HG02885 (cell line): ENCODE measurements at regions not wholly inside any gene's neighbourhood (a gene's known extent, or its start where the extent isn't known, plus 50 kb on each side); places are given as distances from the start of the nearest gene placed in this dataset.
"Not testable (repeated sequence)": the region's sequence is repeated elsewhere in the genome, so short reads cannot be mapped to it uniquely, and the experiment has no call there.

ENCODE experiments used
- ATAC-seq: cut with Tn5 transposase; IDR thresholded peaks from one replicate; pipeline ENCODE4 v1.9.1; 2021; ENCODE audit warnings: mild to moderate bottlenecking; ENCODE audit not compliant: unreplicated experiment, poor library complexity

DNA sequence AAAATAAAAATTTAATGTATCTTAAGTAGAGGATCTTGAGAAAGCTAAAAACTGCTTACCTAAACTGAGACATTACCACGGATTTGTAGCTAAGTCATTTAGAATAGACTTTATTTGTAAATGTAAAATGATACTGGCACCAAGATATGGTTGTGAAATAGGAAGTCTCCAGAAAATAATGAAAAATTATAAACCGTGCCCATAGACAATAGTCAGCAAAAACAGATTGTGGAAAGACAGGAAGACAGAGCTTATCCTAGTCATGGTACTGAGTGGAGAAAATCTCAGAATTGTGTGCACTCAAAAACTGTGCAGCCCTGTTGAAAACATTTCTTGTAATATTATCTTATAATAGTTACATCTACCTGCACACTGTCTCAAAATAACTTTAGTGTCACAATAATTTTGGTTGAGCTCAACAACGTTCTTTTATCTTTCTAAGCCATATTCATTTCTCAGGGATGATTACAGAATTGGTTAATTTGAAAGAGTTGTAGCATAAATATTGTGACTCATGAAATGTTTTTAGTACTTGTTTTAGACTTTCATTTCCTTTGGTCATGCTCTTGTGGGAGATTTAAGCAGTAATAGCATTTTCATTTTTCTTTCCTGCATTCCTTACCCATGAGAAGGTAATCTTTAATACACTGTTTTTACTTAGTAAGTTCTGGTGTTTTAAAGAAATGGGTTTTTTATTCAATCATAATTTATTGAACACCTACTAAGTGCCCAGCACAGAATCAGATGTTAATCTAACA lies 174.5 kb downstream of the SOX4 start:
- no peak for ATAC-seq

- no peak for ATAC-seq
Observed at GRCh38 chr6:21769405-21769861, 175.9 kb downstream of the SOX4 start.

GRCh38 chr6:21769968-21770367 lies 176.4 kb downstream of the SOX4 start:
- no peak for ATAC-seq

- ATAC-seq: no peak
Observed at GRCh38 chr6:21771626-21772320, 178.2 kb downstream of the SOX4 start.

GRCh38 chr6:21772477-21772876 lies 178.9 kb downstream of the SOX4 start:
- ATAC-seq: no peak

- ATAC-seq: no peak
Observed at GRCh38 chr6:21772884-21773575, 179.5 kb downstream of the SOX4 start.

- no peak for ATAC-seq
Observed at GRCh38 chr6:21773576-21773968, 180.0 kb downstream of the SOX4 start.

DNA sequence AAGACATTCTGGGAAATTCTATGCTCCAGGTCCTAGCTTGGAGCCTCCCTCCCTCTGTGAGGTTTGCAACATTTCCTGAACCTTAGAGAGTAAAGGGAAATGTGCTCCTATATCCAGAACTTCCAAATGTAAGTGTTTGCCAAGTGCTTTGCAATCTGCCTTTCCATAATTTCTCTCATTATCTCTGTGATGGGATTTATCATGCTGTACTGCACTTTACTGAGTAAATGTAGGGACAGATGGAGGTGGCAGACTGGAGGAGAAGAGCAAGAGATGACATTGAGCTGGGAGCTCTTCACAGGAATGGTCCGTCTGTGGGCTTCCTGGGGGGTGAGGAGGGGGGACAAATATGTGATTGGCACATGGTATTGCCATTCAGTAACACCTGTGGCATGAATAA lies 184.3 kb downstream of the SOX4 start:
- no peak for ATAC-seq

GRCh38 chr6:21780141-21780540 lies 186.6 kb downstream of the SOX4 start:
- no peak for ATAC-seq

DNA sequence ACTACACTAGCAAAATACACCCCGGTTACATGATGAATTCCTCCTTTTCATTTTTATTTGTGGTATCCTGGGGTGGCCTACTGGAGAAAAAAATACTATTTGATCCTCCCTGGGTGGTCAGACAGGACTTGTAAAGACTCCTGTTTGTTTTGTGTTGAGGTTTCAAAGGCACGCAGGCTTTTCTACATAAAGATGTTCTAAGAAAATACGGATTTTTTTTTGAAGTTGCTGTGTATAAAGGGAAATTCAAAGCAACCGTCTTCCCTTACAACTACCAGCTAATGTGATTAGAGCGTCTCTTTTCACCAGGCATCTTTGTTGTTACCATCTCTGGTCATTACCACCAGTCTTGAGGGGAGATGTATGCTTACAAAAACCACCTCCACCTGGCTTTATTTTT lies 187.1 kb downstream of the SOX4 start:
- ATAC-seq: no peak

DNA sequence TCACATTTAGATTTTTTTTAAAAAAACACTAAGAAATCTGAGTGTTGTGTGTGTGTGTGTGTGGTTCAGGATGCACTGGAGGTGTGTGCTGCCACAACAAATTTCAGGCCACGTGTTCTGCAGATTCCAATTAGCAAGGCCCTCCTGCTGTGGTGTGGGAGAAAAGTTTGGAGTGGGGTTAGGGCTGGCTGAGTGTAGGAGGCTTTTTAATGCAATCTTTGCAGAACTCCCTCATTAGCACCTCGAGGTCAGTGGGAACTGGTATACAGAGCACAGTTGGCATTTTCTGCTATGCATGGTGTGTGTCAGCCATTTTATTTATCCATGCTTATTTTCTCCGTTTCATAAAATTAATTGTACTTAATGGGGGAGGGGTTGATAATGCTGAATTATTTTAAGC lies 187.6 kb downstream of the SOX4 start:
- ATAC-seq: no peak

GRCh38 chr6:21785164-21785563 lies 191.6 kb downstream of the SOX4 start:
- ATAC-seq: no peak

GRCh38 chr6:21791056-21791455 lies 197.5 kb downstream of the SOX4 start:
- no peak for ATAC-seq

- ATAC-seq: no peak
Observed at GRCh38 chr6:21791581-21791980, 198.0 kb downstream of the SOX4 start.

GRCh38 chr6:21792177-21792576 lies 198.6 kb downstream of the SOX4 start:
- ATAC-seq: no peak

- not testable (repeated sequence) for ATAC-seq
Observed at GRCh38 chr6:21796979-21797378, 203.4 kb downstream of the SOX4 start.

GRCh38 chr6:21798468-21798867 lies 204.9 kb downstream of the SOX4 start:
- no peak for ATAC-seq

- no peak for ATAC-seq
Observed at GRCh38 chr6:21800330-21800729, 206.8 kb downstream of the SOX4 start.

DNA sequence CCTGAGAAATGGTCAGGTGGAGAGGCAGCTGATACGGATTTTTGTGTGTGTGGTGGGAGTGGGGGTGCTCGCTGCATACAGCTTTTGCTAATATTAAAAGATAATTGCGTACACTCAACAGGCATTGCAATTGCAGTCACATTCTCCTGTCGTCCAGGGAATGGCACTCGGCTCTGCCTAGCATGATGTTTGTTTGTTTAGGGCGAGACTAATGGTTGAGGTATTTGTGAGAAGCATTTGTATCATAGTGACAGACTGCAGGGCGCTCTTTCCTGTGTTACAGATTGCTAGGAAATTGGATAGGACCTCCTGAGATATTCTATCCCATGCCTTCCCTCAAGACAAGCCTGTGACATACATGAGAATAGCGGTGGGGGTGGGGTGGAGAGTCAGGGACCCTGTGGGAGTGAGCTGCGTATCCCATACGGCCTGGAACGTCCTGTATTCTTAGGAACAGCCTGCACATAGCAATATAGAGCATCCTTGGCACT lies 207.4 kb downstream of the SOX4 start:
- no peak for ATAC-seq

DNA sequence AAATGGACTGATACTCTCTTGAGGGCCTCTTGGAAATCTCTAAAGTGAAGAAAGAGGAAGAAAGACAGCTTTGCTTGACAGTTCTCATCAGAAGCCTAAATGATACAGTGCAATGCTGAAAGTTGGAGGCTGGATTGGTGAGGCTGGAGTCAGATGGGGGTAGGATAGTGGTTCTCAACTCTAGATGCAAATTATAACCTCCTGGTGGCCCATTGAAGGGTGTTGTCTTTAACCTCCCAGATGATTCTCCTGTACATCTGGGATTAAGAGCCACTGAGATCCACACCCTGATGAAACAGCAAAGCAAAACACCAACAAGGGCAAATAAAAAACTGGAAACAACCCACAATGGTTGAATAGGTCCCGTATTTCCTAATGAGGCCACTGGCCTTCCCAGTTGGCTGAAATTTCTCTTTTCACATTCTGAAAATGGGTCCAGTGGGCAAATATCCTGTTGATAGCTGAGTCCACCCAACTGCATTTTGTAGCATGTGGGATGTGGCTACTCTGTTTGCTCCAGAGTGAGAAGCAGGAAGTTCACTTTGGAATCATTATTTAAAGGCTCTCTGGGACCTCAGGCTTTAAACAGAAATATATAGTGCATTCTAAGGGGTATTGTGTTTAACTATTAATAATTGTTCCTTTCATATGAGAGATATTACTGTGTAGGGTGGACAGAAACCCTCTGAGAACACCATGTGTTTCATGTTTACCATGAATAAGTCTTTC lies 208.1 kb downstream of the SOX4 start:
- ATAC-seq: no peak
